ENCODE measurements at regions not wholly inside any gene's neighbourhood (a gene's known extent, or its start where the extent isn't known, plus 50 kb on each side); places are given as distances from the start of the nearest gene placed in this dataset.

DNA sequence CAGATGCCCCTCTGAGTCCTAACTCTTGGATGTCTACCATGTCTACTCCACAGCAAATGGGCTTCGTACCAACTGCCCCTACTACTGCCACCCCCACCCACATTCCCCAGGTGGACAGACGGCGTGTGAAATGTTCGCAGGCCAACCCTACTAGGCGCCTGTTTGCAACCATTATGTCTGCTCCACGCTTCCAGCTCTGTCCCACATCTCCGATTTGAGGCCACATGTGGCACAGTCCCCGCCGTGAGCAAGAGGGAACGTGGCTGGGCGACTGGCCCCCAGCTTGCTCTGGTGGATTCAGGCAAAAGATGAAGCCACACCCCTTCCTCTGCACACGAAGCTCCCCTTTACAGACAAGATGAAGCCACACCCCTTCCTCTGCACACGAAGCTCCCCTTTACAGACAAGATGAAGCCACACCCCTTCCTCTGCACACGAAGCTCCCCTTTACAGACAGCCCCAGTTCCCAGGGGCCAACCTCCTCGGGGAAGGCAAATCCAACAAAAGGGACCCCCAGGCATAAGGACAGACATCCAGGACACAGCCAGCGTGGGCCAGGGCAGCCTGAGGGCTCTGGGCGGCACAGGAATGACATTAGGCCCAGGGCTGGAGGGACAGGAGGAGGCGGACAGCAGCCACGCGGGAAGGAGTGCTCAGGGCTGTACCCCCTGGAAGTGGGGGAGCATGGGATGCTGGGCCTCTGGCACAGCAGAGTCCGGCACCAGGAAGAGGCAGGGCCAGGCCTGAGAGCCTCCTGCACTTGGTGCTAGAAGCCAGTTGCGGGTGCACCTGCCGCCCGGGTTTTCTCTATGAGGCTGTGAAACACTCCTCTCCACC is 106.2 kb downstream of the SHANK2 start:
- Histone ChIP-seq H3K9ac (ENCODE audit: low read length) (no peak overlapping the region), H3K4me1 (ENCODE audit: low read length) (no peaks in the 10 kb centered on the region), H3K9me3 (ENCODE audit: low read length) (no peaks in the 10 kb centered on the region), H3K4me2 (ENCODE audit: low read depth, low read length, poor library complexity, severe bottlenecking) (no peak overlapping the region), H3K27ac (ENCODE audit: low read length) (no peak overlapping the region), H3K79me2 (ENCODE audit: low read length) (no peaks in the 10 kb centered on the region), H3K9me2 (replicated peaks; ENCODE audit: insufficient read depth, low read length) (no peaks in the 10 kb centered on the region), H3K27me3 (ENCODE audit: low read length) (no peaks in the 10 kb centered on the region), H4K20me1 (ENCODE audit: insufficient read depth, low read depth, low read length) (no peaks in the 10 kb centered on the region), H3K36me3 (ENCODE audit: insufficient read depth, low read length) (no peaks in the 10 kb centered on the region), H2AFZ (ENCODE audit: low read length) (no peak overlapping the region), H3K4me3 (ENCODE audit: low read length) (no peak overlapping the region)
- DNase-seq, result no peak

DNA sequence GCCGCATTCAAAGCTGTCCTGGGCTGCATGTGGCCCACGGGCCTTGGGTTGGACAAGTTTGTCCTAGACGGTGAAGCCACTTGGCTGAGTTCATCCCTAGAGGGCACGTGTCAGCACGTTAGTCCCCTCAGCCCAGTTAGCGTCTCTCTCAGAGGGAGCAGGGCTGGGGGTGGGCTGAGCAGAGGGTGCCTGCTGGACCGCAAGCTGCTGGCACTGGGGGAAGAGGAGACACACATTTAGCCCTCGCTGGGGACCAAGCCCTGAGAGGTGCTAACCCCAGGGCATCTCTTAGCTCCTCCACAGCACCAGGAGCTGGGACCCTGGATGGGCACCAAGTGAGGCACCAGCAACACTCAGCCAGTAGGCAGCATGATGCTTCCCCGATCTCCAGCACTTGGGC is 107.0 kb downstream of the SHANK2 start:
- H3K9ac ChIP-seq (ENCODE audit: low read length), result no peak overlapping the region
- H3K4me1 ChIP-seq (ENCODE audit: low read length), result no peaks in the 10 kb centered on the region
- no peaks in the 10 kb centered on the region for H3K9me3 ChIP-seq (ENCODE audit: low read length)
- no peaks in the 10 kb centered on the region for H3K27me3 ChIP-seq (ENCODE audit: low read length)
- H3K4me2 ChIP-seq (ENCODE audit: low read depth, low read length, poor library complexity, severe bottlenecking), result no peak overlapping the region
- H3K27ac ChIP-seq (ENCODE audit: low read length), result no peak overlapping the region
- no peaks in the 10 kb centered on the region for H4K20me1 ChIP-seq (ENCODE audit: insufficient read depth, low read depth, low read length)
- H3K79me2 ChIP-seq (ENCODE audit: low read length), result no peaks in the 10 kb centered on the region
- H3K36me3 ChIP-seq (ENCODE audit: insufficient read depth, low read length), result no peaks in the 10 kb centered on the region
- H3K4me3 ChIP-seq (ENCODE audit: low read length), result no peak overlapping the region
- DNase-seq, result no peak
- no peak overlapping the region for H2AFZ ChIP-seq (ENCODE audit: low read length)
- no peaks in the 10 kb centered on the region for H3K9me2 ChIP-seq (replicated peaks; ENCODE audit: insufficient read depth, low read length)

DNA sequence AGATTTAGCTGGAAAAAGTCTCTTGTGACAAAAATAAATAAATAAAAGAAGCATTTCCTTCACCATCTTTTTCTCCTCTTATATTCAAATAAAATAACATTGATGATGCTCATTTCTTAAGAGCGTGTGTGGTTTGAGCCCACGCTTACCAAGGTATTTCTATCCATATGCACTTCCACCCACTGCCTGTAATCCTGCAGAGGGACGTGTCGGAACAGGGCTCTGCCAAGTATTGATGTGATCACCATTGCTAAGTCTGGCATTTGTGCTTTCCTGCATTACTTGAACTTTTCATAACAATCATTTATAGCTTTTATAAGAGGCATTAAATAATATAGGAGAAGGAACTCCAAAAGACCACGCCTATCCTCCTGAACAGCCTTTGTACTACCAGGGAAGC is 107.6 kb downstream of the SHANK2 start:
- Histone ChIP-seq H3K27me3 (ENCODE audit: low read length) (no peaks in the 10 kb centered on the region), H3K4me1 (ENCODE audit: low read length) (no peaks in the 10 kb centered on the region), H3K27ac (ENCODE audit: low read length) (no peak overlapping the region), H3K9ac (ENCODE audit: low read length) (no peak overlapping the region), H3K9me2 (replicated peaks; ENCODE audit: insufficient read depth, low read length) (no peaks in the 10 kb centered on the region), H3K36me3 (ENCODE audit: insufficient read depth, low read length) (no peaks in the 10 kb centered on the region), H3K4me3 (ENCODE audit: low read length) (no peak overlapping the region), H3K79me2 (ENCODE audit: low read length) (no peaks in the 10 kb centered on the region), H2AFZ (ENCODE audit: low read length) (no peak overlapping the region), H3K9me3 (ENCODE audit: low read length) (no peaks in the 10 kb centered on the region), H3K4me2 (ENCODE audit: low read depth, low read length, poor library complexity, severe bottlenecking) (no peak overlapping the region), H4K20me1 (ENCODE audit: insufficient read depth, low read depth, low read length) (no peaks in the 10 kb centered on the region)
- DNase-seq, result no peak

DNA sequence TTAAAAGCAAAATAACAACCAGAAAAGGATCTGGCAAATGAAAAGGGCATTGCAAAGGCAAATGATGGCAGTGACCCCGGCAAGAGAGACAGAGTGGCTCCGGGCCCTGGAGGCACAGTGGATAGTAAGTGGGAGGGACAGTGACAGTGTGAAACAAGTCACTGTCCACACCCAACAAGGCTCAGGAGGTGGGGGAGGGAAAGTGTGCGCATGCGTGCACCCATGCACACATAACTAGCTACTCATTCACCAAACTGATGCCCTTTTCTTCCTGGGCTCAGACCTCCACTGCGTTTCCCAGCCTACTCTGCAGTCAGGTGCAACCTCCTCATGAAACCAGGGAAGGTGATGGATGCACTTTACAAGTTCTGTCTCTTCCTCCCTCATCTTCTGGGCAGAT is 108.4 kb downstream of the SHANK2 start:
- H3K9me3 ChIP-seq (ENCODE audit: low read length), result no peaks in the 10 kb centered on the region
- no peak for DNase-seq
- no peaks in the 10 kb centered on the region for H3K9me2 ChIP-seq (replicated peaks; ENCODE audit: insufficient read depth, low read length)
- H3K27me3 ChIP-seq (ENCODE audit: low read length), result no peaks in the 10 kb centered on the region
- H2AFZ ChIP-seq (ENCODE audit: low read length), result no peak overlapping the region
- no peak overlapping the region for H3K9ac ChIP-seq (ENCODE audit: low read length)
- no peak overlapping the region for H3K4me3 ChIP-seq (ENCODE audit: low read length)
- H3K36me3 ChIP-seq (ENCODE audit: insufficient read depth, low read length), result no peaks in the 10 kb centered on the region
- H3K79me2 ChIP-seq (ENCODE audit: low read length), result no peaks in the 10 kb centered on the region
- H3K27ac ChIP-seq (ENCODE audit: low read length), result no peak overlapping the region
- H4K20me1 ChIP-seq (ENCODE audit: insufficient read depth, low read depth, low read length), result no peaks in the 10 kb centered on the region
- no peak overlapping the region for H3K4me2 ChIP-seq (ENCODE audit: low read depth, low read length, poor library complexity, severe bottlenecking)
- no peaks in the 10 kb centered on the region for H3K4me1 ChIP-seq (ENCODE audit: low read length)

DNA sequence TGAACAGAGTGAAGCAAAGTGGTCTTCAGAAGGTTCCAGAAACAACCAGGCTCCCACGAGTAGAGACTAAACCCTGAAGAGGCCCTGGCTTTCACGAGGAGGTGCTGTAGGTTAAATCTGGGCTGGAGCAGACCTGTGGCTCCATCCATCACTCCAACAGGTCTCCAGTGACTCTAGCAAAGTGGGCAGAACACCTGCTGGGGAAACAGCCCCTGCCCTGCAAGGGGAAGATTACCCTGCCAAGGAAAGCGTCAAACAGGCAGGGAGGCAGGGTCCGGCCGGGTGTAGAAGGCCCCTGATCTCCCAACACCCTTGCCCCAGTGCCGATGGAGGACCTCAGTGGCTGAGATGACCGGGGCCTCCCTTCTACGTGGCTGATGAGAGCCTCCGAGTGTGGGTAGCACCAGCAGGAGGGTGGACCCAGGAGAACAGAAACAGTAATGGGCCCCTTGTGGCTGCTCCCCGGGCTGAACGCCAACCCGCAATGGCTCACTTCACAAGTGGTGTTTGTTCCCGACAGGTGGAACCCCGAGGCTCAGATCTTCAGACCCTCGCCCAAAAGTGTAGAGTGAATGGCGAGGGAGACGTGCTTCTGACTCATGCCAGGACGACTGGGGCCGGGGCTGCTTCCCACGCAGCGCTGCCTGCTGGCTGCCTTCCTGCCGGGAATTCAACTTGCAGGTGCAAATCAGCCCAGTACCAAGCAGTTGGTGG is 112.0 kb downstream of the SHANK2 start:
- no peaks in the 10 kb centered on the region for H3K9me2 ChIP-seq (replicated peaks; ENCODE audit: insufficient read depth, low read length)
- H3K9me3 ChIP-seq (ENCODE audit: low read length), result no peaks in the 10 kb centered on the region
- H3K4me2 ChIP-seq (ENCODE audit: low read depth, low read length, poor library complexity, severe bottlenecking), result no peak overlapping the region
- no peak overlapping the region for H3K27ac ChIP-seq (ENCODE audit: low read length)
- no peak overlapping the region for H3K9ac ChIP-seq (ENCODE audit: low read length)
- no peaks in the 10 kb centered on the region for H3K27me3 ChIP-seq (ENCODE audit: low read length)
- no peak for DNase-seq
- no peaks in the 10 kb centered on the region for H3K36me3 ChIP-seq (ENCODE audit: insufficient read depth, low read length)
- no peak overlapping the region for H2AFZ ChIP-seq (ENCODE audit: low read length)
- H3K4me1 ChIP-seq (ENCODE audit: low read length), result no peaks in the 10 kb centered on the region
- no peaks in the 10 kb centered on the region for H3K79me2 ChIP-seq (ENCODE audit: low read length)
- H3K4me3 ChIP-seq (ENCODE audit: low read length), result no peak overlapping the region
- H4K20me1 ChIP-seq (ENCODE audit: insufficient read depth, low read depth, low read length), result no peaks in the 10 kb centered on the region

DNA sequence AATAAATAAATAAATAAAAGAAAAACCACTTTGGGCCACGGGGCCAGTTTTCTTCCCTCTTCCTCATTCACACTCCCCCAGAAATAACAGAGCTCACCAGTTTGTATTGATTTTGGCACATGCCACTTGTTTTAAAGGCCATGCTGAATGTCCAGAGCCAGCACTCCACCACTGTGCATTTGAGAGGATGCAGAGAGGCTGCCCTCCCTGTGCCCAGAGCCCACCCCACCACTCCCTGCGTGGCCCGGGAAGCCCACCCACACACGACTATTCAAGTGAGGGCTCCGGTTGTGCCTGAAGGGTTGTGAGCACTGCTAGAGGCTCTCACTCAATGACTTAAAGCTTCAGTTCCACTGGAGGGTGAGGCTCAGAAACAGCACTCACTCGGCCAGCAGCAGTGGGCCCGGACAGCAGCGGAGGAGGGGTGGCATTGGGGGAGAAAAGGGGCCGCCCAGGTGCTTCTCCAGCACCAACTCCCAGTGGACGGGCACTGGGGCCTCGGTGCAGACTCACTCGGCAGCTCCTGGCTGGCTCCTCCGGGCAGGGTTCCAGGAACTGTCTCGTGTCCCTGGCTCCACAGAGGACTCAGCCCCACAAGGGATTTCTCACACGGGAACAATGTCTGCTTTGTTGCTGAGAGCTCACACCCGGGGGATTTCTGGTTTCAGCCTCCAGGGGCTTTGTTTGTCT is 112.7 kb downstream of the SHANK2 start:
- Histone ChIP-seq H4K20me1 (ENCODE audit: insufficient read depth, low read depth, low read length) (no peaks in the 10 kb centered on the region), H3K4me1 (ENCODE audit: low read length) (no peaks in the 10 kb centered on the region), H2AFZ (ENCODE audit: low read length) (no peak overlapping the region), H3K27me3 (ENCODE audit: low read length) (no peaks in the 10 kb centered on the region), H3K36me3 (ENCODE audit: insufficient read depth, low read length) (no peaks in the 10 kb centered on the region), H3K79me2 (ENCODE audit: low read length) (no peaks in the 10 kb centered on the region), H3K4me2 (ENCODE audit: low read depth, low read length, poor library complexity, severe bottlenecking) (no peak overlapping the region), H3K9ac (ENCODE audit: low read length) (no peak overlapping the region), H3K9me3 (ENCODE audit: low read length) (no peaks in the 10 kb centered on the region), H3K27ac (ENCODE audit: low read length) (no peak overlapping the region), H3K4me3 (ENCODE audit: low read length) (no peak overlapping the region), H3K9me2 (replicated peaks; ENCODE audit: insufficient read depth, low read length) (no peaks in the 10 kb centered on the region)
- DNase-seq, result no peak

DNA sequence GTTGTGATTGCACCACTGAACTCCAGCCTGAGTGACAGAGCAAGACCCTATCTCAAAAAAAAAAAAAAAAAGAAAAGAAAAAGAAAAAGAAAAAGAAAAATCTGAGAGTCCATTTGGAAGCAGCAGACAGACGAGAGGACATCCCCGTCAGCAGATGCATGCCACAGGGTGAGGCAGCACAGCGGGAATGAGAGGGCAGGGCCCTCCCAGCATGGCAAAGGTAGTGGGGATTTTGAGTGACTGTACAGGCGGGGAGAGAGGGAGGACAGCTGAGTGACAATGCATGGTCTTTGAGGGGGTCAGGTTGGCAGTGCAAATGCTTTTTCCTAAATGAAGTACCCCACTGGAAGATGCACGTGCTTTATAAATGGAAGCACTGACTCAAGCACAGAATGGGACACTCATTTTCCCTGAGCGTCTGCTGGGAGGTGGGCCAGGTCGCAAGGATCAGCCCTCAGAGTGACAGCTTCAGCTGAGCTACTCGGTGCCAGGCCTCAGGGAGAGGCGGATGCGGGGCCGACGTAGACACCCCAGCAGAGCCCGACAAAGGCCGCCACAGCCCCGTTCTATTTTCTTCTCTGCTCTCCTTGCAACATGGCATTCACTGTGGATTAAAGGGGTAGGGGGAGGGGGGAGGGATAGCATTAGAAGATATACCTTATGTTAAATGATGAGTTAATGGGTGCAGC is 113.5 kb downstream of the SHANK2 start:
- Histone ChIP-seq H3K4me3 (ENCODE audit: low read length) (no peak overlapping the region), H3K4me2 (ENCODE audit: low read depth, low read length, poor library complexity, severe bottlenecking) (no peak overlapping the region), H4K20me1 (ENCODE audit: insufficient read depth, low read depth, low read length) (no peaks in the 10 kb centered on the region), H3K9ac (ENCODE audit: low read length) (no peak overlapping the region), H2AFZ (ENCODE audit: low read length) (no peak overlapping the region), H3K36me3 (ENCODE audit: insufficient read depth, low read length) (no peaks in the 10 kb centered on the region), H3K4me1 (ENCODE audit: low read length) (no peaks in the 10 kb centered on the region), H3K9me2 (replicated peaks; ENCODE audit: insufficient read depth, low read length) (no peaks in the 10 kb centered on the region), H3K27ac (ENCODE audit: low read length) (no peak overlapping the region), H3K9me3 (ENCODE audit: low read length) (no peaks in the 10 kb centered on the region), H3K79me2 (ENCODE audit: low read length) (no peaks in the 10 kb centered on the region), H3K27me3 (ENCODE audit: low read length) (no peaks in the 10 kb centered on the region)
- DNase-seq, result no peak

DNA sequence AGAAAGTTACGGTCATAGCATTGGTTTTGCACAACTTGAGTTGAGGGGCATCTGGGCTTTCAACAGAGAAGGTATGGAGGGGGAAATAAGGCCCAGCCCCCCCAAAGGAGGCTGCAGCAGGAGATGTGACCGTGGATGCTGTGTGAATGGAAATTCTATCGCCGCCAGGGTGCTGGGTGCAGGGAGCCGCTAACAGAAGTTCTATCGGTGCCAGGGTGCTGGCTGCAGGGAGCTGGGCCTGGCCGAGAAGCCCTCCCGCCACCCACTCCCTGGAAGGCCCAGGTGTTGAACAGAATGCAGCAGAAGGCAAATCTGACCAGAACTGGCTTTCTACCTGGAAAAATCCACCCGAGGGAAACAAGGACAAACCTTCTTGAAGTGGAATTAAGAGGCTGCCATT is 115.0 kb downstream of the SHANK2 start:
- no peaks in the 10 kb centered on the region for H3K36me3 ChIP-seq (ENCODE audit: insufficient read depth, low read length)
- H3K9me3 ChIP-seq (ENCODE audit: low read length), result no peaks in the 10 kb centered on the region
- H3K4me1 ChIP-seq (ENCODE audit: low read length), result no peaks in the 10 kb centered on the region
- H3K79me2 ChIP-seq (ENCODE audit: low read length), result no peaks in the 10 kb centered on the region
- H3K4me3 ChIP-seq (ENCODE audit: low read length), result no peak overlapping the region
- H3K9me2 ChIP-seq (replicated peaks; ENCODE audit: insufficient read depth, low read length), result no peaks in the 10 kb centered on the region
- no peak overlapping the region for H3K9ac ChIP-seq (ENCODE audit: low read length)
- DNase-seq, result no peak
- no peak overlapping the region for H2AFZ ChIP-seq (ENCODE audit: low read length)
- H3K27ac ChIP-seq (ENCODE audit: low read length), result no peak overlapping the region
- no peak overlapping the region for H3K4me2 ChIP-seq (ENCODE audit: low read depth, low read length, poor library complexity, severe bottlenecking)
- H3K27me3 ChIP-seq (ENCODE audit: low read length), result no peaks in the 10 kb centered on the region
- no peaks in the 10 kb centered on the region for H4K20me1 ChIP-seq (ENCODE audit: insufficient read depth, low read depth, low read length)
